ENCODE measurements at regions not wholly inside any gene's neighbourhood (a gene's known extent, or its start where the extent isn't known, plus 50 kb on each side); places are given as distances from the start of the nearest gene placed in this dataset.

DNA sequence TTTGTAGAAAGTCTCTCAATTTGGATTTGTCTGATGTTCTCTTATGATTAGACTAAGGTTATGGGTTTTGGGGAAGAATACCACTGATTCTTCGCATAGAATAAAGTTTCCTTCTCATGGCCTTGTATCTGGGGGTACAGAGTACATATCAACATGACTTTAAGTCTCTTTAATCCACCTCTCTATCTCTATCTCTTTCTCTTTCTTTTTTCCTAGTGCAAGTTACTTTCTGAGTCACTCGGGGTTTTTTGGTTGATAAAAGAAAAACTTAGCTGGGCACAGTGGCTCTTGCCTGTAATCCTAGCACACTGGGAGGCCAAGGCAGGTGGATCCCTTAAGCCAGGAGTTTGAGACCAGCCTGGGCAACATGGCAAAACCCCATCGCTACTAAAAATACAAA is 100.1 kb upstream of the MAP4K3 start:
- no peak for DNase-seq (ENCODE audit: low spot score)

DNA sequence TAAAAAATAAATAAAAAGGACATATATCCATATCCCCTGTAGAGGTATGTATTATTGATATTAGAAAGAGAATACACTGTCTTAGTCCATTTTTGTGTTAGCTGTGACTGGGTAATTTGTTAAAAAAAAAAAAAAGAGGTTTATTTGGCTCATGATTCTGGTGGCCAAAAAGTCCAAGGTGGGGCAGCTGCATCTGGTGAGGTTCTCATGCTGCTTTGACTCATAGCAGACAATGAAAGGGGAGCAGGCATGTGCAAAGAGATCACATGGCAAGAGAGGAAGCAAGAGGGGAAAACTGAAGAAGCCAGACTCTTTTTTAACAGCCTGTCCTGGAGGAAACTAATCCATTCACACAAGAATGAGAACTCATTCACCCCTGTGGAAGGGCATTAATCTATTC is 101.6 kb upstream of the MAP4K3 start:
- no peak for DNase-seq (ENCODE audit: low spot score)

DNA sequence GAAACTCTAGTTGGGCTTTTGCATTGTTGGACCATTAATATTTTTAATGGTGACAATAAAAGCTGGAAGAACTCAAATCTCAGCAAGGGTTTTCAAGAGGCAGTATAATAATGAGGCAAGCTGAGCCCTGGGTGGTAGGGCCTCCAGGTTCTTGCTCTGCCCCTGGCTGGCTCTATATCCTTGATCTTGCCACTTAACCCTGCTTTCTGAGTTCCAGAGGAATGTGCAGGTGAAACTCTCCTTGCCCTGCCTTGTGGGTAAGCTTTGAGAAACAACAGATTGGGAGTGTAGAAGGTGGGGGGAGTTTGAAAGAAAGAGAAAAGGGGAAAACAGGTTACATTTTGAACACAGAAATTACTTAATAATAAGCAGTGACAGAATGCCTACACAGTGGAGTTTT is 103.3 kb upstream of the MAP4K3 start:
- no peak for DNase-seq (ENCODE audit: low spot score)

DNA sequence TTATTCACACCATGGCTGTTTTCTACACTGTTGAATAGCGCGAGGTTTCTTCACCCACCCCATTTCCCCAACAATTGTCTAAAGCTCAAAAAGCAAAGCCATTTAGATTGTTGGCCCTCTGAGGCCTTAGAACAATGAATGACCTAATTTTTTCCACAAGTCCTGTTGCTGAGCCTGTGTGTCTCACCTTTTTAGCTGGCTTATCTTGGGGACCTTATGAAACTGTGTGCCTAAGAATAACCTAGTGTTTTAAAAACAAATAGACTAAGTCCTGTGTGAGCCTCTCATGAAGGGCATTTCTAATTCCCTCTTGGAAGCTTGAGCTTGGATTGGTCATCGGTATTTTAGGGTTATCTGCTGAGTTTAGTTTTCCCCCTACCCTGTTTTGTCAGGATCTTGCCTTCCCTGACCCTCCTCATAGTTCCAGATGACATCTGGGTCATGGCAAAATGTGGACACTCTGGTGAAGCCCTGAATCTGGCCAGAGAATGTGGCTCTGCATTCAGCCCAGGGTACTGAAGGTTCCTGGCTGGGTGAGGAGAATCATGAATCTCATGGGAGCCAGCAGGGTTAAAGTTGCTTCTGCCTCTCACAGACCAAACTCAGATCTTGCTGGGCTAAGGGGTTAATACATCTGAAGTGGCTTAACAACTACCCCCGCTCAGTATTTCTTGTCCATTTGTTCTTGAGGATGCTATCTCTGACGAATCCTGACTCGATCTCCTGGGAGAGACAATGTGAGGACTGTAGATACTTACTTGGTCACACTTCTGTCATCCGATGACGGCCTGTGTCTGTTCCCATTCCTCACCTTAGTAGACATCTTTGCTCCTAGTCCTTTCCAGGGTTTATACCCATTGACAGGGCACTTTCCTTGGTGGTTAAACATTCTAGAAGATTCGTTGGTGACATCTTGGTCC is 104.2 kb upstream of the MAP4K3 start:
- DNase-seq (ENCODE audit: low spot score), result no peak

DNA sequence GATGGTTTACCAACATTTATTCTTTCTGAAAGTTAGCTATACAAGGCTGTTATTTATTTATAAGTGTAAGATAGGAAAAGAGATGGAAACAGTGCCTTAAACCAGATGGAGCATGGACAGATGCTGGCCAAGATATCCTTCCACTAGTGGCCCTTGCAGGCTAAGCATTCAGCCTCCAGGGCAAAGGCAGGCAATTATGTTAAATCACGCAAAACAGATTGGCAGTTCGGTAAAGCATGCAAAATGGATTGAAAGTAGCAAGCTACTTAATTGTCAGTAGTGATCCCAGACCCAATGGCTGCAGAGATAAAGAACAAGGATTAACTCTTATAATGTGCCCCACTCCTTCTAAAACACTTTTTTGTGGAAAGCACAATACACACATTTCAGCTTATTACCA is 105.4 kb upstream of the MAP4K3 start:
- DNase-seq (ENCODE audit: low spot score), result no peak

DNA sequence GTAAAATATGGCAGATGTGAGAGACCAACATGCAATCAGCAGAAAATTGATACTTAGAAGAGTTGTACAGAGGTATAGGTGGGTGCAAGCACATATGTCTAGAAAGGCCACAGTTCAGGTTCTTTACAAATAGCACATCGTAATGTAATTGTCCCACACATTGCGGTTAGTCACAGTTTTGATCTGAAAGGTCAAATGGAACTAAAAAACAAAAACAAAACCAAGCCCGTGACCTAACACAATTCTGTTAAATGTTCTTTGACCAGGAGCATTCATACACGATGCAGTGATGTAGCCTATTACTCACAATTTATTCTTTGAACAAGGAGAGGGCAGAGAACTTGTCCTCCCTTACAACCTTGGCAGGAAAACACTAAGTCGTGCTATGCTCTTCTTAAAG is 108.9 kb upstream of the MAP4K3 start:
- DNase-seq (ENCODE audit: low spot score), result no peak

DNA sequence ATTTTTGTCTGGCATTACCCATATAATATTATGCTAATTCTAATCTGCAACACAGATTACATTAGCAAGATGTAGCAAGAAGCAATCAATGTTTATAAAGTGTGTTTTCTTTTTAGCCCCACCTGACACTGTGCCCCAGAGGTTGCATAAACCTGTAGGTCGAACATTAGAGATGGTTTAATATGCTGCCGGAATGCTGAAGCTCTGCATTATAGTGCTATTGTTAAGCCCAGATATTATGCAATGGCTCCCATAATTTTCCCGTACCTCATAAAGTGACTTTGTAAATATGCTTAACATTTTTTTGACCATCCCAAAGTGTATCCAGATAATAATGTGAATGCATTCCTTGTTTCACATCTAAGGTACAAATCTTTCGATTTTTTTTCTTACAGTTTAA is 109.3 kb upstream of the MAP4K3 start:
- DNase-seq (ENCODE audit: low spot score), result no peak

DNA sequence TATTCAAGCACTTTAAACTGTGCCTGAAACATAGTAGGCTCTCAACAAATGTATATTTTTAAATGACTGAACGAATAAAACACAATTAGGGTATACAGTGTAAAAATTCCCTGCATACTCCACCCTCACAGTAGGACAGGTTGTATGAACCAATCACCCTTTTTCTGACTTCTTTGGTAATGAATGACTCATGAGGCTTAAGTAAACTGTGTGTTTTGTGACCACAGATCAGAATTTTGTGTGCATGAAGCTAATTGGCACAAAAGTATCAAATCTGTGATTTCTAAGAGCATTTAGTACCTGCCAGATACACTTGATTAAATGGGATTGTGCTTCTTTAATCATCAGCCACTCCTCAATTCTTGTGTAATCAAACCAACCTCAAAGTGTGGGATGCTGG is 109.9 kb upstream of the MAP4K3 start:
- peak; percentile 47 for DNase-seq (ENCODE audit: low spot score)

DNA sequence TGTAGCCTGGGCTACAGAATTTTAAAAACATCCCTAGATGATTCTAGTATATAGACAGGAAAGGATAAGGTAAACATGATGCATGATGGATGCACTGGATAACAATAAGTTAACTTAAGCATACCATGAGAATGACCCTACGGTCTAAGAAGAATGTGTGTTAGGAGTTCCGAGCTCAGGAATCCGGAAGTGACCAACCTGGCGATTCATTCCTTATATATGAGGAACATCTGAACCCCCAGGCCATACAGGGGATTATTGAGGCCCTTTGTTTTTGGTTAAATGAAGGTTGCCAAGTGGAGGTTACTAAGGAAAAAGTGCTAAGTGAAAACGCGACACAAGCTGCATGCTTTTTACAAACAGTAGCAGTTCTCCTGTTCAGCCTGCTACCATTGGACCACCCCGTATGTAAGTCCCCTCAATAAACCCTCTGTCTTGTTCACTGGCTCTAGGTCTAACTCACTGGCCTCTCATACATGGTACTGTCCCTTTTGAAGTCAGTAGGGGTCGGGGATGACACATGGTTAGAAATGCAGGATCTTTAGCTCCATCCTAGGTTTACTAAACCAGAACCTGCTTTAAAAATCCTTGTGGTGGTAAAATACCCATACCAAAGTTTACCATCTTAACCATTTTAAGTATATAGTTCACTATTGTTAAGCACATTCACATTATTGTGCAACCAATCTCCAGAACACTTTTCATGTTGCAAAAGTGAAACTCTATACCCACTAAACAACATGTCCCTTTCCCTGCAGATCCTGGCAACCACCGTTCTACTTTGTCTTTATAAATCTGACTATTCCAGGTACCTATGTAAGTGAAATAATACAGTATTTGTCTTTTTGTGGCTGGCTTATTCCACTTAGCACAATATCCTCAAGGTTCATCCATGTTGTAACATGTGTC is 111.0 kb upstream of the MAP4K3 start:
- DNase-seq (ENCODE audit: low spot score), result peak; percentile 56

DNA sequence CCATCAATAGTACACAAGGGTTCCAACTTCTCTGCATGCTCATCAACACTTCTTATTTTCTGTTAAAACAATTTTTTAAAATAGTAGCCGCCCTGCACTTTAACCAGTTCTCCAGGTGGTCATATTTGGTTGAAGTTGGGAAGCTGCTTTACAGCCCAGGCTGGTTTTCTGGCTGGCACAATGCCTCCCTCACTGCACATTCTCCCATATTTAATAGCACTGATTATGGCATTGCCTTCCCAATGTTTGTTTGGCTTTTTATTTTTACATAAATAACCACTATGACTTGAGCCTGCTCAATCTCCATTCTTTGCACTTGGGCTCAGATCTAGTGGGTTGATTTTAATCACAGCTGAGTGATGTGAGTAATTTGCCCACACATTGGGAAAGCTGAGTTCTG is 111.9 kb upstream of the MAP4K3 start:
- DNase-seq (ENCODE audit: low spot score), result no peak

DNA sequence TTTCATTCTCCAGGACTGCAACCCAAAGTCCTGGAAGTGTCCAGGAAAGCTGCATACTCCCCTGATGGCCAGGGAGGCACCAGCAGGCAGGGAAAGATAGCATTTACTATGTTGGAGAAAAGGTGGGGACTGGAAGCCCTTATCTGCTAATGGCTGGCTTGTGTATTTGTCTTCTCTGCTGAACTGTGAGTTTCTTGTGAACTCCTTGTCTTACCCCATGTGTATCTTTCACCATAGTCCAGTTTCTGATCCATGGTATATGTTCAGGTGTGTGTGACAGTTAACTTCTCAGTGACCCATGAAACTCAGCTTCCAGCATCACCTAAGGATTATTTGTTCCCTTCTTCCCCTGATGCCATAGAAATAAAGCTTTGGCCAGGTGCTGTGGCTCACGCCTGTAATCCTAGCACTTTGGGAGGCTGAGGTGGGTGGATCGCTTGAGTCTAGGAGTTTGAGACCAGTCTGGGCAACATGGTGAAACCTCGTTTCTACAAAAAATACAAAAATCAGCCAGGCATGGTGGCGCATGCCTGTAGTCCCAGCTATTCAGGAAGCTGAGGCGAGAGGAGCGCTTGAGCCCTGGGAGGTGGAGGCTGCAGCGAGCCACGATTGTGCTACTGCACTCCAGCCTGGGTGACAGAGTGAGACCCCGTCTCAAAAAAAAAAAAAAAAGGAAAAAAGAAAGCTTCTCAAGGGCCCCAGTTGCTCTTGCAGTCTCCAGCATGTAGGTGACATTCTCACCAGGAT is 112.8 kb upstream of the MAP4K3 start:
- no peak for DNase-seq (ENCODE audit: low spot score)

DNA sequence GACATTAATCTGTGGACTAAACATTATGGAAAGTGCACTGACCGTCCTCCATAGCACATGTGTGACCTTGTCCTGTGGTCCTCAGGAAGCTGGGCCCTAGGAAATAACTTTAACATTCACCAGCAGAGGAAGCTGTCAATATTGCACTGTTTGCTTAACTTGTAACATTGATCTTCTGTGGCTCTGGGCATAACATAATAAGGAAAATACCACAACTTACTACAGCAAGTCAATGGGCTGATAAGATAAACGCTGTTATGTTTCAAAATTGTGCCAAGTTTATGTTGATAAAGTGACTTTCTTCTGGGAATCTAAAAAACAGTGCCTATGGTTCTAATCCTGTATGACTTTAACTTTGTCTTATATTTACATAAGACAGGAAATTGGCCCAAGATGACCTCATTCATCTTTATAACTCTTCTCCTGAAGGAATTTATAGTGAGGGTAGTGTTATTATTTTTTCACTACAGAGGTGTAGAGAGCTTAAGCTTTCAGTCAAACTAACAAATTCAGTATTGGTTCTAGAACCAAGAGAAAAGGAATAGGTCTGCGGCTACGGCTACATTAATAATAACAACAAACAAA is 113.7 kb upstream of the MAP4K3 start:
- no peak for DNase-seq (ENCODE audit: low spot score)

DNA sequence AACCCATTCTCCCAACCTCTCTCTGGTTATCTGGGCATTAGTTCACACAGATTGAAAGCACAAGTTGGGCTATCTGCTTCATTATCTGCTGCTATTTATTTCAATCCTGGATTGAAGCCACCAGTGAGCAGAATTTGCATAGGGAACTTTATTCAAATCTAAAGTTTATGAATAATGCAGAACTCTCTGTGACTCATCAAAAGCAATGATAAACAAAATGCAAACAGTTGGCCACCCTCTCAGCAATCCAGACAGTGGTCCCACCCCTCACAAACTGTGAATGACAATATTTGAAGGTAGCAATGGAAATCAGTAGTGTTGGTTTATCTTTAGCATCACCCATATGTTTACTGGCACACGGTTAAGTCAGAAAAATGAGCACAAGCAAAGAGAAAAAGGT is 106.8 kb upstream of the TMEM178A start:
- DNase-seq (ENCODE audit: low spot score), result no peak

DNA sequence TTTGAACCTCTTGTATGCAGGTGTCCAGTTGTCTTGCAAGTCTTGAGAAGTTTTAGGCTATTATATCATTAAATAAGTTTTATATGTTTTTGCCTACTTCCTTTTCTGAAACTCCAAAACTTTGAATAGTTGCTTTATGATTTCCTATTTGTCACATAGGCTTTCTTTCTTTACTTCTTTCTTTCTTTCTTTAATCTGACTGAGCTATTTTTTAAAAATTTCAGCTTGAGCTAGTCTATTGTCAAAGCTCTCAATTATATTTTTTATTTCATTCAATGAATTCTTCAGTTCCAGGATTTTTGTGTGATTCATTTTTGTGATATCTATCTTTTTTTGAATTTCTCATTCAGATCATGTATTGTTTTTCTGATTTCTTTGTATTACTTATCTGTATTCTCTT is 102.1 kb upstream of the TMEM178A start:
- DNase-seq (ENCODE audit: low spot score), result no peak

DNA sequence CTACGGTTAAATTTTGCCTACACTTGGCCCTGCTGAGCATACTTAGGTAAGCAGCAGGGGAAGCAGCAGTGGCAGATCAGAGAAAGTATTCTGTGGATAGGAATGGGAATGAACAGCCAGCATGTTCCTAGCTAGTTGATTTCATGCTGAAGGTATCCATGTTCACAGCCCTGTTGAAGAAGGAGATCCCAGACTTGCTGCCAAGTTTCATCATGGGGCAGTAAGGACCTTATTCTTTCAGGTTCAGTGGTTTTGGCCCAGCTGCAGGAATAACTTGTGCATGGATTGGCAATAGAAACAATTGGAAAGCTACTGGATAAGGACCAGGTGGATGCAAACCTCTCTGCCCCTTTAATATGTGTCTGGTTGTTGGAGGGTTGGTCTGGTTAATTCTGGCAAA is 98.2 kb upstream of the TMEM178A start:
- DNase-seq (ENCODE audit: low spot score), result no peak

DNA sequence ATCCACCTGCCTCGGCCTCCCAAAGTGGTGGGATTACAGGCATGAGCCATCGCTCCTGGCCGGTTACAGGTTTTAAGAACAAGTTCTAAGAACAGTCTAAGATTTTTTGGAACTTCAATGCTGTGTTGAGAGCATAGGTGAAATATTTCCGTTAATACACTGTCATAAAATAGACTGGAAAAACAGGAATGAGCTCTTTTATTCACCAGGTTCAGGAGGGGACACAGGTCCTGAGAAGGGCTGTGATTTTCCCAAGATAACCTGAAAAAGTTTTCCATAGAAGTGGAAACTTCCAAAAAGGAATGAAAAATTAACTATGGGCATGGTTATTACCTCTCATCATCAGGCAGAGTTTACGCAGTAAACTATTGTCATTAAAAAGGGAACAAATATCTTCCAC is 97.6 kb upstream of the TMEM178A start:
- DNase-seq (ENCODE audit: low spot score), result no peak

DNA sequence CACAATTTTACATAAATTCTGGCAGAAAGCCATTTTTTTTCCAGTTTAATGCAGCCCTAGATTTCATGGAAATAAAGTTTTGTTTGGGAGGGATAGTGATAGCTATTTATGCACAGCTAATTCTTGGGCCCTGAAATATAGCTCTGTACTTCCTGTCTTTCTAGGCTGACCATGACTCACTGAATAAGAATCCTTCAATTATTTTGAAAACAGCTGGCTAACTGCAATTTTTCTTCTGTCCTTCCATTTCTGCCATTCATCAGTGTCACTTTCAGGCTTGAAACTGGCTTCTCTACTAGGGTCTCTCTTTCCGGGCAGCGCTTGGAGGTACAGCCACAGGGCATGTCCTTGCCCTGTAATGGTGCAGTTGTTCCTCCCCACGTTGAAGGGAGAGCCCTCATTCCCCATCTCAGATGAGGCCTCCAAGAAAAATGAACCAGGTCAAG is 97.1 kb upstream of the TMEM178A start:
- DNase-seq (ENCODE audit: low spot score), result peak; percentile 57

DNA sequence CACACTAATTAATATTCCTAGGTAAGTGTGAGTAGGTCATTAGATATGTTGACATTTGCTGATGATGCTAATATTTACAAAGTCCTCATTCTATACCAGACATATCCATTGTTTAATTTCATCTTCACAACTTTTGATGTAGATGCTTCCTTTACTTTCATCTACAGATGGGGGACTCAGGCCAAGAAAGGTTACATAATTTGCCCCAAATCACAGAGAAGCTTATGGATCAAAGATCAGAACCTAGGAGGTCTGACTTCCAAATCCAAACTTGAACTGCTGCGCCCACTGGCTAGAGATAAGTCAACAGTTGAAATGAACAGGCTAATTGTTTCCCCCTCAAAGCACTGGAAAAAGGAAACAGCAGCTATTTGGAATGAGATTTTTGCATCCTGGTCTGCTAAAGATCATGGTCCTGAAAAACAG is 95.6 kb upstream of the TMEM178A start:
- no peak for DNase-seq (ENCODE audit: low spot score)

DNA sequence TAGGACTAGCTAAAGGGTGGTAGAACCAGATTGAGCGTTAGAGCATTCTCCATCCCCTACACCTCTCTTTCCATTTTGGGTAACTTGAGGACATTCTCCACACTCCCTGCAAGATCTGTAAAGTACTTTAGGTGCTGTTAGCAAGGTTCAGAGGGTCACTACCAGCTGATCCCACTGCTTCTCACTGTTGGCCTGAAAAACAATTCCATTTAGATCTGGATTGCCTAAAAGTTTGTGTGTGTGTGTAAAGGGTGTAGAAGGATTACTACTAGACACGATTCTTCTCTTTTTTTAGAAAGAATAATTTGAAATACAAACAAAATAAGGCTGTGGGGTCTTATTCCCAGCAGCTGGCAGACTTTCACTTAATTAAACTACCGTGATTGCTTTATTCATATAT is 95.1 kb upstream of the TMEM178A start:
- no peak for DNase-seq (ENCODE audit: low spot score)

DNA sequence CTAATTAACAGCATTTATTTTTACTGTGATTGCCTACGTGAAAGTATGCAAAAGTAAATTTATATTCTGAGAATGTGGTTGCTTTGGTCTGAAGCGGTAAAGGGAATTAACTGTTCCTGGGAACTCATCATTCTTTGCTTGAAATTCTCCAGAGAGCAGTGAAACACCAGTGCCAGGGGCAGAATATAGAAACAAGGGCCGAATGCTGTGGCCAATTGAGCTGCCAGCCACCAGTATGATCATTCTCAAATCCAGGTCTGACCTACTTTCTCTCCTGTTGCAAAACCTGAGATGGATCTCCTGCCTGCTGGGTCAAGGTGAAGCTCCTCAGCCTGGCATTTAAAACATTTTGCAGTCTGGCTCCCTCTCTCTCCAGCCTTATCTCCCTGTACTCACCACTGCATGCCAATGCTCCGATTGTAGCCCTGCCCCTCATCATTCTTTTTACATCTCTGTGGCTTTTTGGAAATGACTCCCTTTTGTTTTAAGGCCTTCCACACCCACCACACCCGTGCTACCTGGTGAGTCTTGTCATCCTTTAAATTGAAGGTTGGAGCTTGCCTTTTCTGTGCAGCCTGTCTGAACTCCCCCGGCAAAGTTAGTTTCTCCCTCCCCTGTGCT is 94.5 kb upstream of the TMEM178A start:
- DNase-seq (ENCODE audit: low spot score), result no peak

DNA sequence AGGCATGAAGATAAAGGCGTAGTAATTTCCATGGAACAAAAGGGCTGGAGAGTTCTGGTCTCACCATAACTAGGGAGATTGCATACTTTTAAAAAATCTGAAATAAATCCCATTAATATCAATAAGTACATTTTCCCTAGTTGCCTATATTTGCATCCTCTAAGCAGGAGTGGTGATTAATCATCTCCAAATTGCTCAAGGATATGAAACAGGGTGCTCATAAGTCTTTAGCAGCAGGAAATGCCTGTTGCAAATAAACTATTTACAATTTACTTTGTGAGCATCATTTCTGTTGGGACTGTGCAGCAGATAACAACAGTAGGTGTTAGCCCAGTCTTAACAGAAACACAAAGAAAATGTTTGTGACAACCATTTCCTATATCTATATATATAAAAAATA is 92.4 kb upstream of the TMEM178A start:
- no peak for DNase-seq (ENCODE audit: low spot score)

Measured in H4 (cell line).